ENCODE measurements at regions not wholly inside any gene's neighbourhood (a gene's known extent, or its start where the extent isn't known, plus 50 kb on each side); places are given as distances from the start of the nearest gene placed in this dataset.

DNA sequence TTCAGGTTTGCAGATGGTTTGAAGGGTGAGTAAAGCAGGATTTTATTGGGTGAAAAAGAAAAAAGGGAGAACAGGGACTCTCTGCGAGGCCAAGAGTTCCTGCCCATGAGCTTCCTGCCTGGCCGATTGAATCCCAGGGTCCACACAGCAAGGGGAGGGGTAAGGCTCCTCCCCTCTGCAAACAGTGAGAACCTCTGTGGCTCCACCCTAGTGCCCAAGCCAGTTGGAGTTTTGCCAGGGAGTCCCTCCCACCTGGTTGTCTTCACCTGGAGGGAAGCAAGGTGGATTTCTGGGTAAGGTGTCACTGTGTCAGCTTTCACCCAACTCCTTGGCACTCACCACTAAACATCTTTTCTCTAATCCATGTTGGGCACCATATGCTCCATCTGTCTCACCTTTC is 70.9 kb downstream of the PDHA2 start:
- no peak for TF ChIP-seq SUZ12 (IDR thresholded peaks at IDR 0.05; ENCODE audit: extremely low read depth, insufficient read depth, insufficient read length)
- TF ChIP-seq ZNF274 (IDR thresholded peaks at IDR 0.05; ENCODE audit: low read depth, low read length), result no peak
